Heart right ventricle (tissue), 16 donors: ENCODE measurements at regions not wholly inside any gene's neighbourhood (a gene's known extent, or its start where the extent isn't known, plus 50 kb on each side); places are given as distances from the start of the nearest gene placed in this dataset.

Experiments used
- ATAC-seq, 8 donors: fragments of 200-7000 bp; cut with Tn5 transposase; one replicate each; pipeline ENCODE4 v1.9.1; 2020; ENCODE audit warnings: mild to moderate bottlenecking in 8 of 8, moderate library complexity in 8 of 8, moderate number of reproducible peaks in 1 of 8
- DNase-seq, 2 donors: peaks; one replicate each; pipeline ENCODE4 v3.0.0-alpha.2; 2020
- H3K27ac ChIP-seq, 10 donors: fragments of 200-600 bp; sonication (generic) in 2 of 10; one replicate each; pipeline versions ENCODE4 v1.5.0 to v1.8.0; 2020 to 2022; ENCODE audit warnings: mild to moderate bottlenecking in 3 of 10
- H3K27me3 ChIP-seq, 7 donors: fragments of 200-600 bp; one replicate each; pipeline ENCODE4 v1.8.0; 2021 to 2022; ENCODE audit warnings: mild to moderate bottlenecking in 2 of 7
- H3K36me3 ChIP-seq, 9 donors: fragments of 200-600 bp; sonication (generic) in 1 of 9; one replicate each; pipeline versions ENCODE4 v1.5.0 to v1.8.0; 2020 to 2022; ENCODE audit warnings: mild to moderate bottlenecking in 2 of 9
- H3K4me1 ChIP-seq, 9 donors: fragments of 200-600 bp; sonication (generic) in 1 of 9; one replicate each; pipeline versions ENCODE4 v1.5.0 to v1.8.0; 2020 to 2022; ENCODE audit warnings: mild to moderate bottlenecking in 4 of 9
- H3K4me3 ChIP-seq, 10 donors: fragments of 200-600 bp; sonication (generic) in 2 of 10; one replicate each; pipeline versions ENCODE4 v1.5.0 to v1.8.0; 2020 to 2022; ENCODE audit warnings: mild to moderate bottlenecking in 7 of 10, moderate library complexity in 2 of 10
- H3K9me3 ChIP-seq, 11 donors: fragments of 200-600 bp in 10 of 11; sonication (generic) in 2 of 11; one replicate each; pipeline versions ENCODE4 v1.5.0 to v1.8.0; 2013 to 2022; ENCODE audit warnings: mild to moderate bottlenecking in 2 of 11, control low read depth in 1 of 11, moderate library complexity in 1 of 11
- WGBS, 2 donors: extraction: QIAGEN DNeasy Blood & Tissue Kit; methylation state at CpG; one replicate each; pipeline ENCODE4 v1.1.7; 2013; ENCODE audit warnings: inconsistent platforms in 1 of 2; 5-methylcytosine and 5-hydroxymethylcytosine counted together
- intact Hi-C, 10 donors: fragments of 100-400 bp; cut with DNase I; formaldehyde crosslinking; loops; one replicate each; pipeline versions ENCODE4 v1.11.1 to v1.14.2; 2022
- TF ChIP-seq, protein P1 (sequence below), 9 donors: fragments of 200-600 bp; sonication (generic) in 2 of 9; IDR thresholded peaks; one replicate each; pipeline versions ENCODE4 v1.5.0 to v1.8.0; 2021 to 2022; ENCODE audit warnings: antibody characterized with exemption in 9 of 9, mild to moderate bottlenecking in 5 of 9, moderate library complexity in 1 of 9
- donor health status: Arrhythmogenic right ventricular cardiomyopathy.
- donor health status: ischemic (EF 13 %, LVEDD 7.1; RV severe dilation, severe dysfunction).
- donor health status: healthy with polysubstance abuse.
- donor health status: DM: no; HTN: yes; CAD: no.
- donor health status: DM: no; HTN: no; CAD: no.
- donor health status: ischemic (EF 25% LVEDD 6.9; RV normal size, moderate dysfunction).
- donor health status: ischemic (EF 25% LVEDD 5.7; RV mildly dilated, moderate dysfunction).
- donor health status: healthy.
- donor health status: DM: yes; HTN: yes; CAD: no.
- donor health status: Ischemic cardiomyopathy.
- donor health status: ischemic (EF 35%, LVEDD 5.7; RV mildly dilated, moderate dysfunction).
- donor health status: nonischemic (EF 11% LVEDD 7.7; RV severe dilation, severe dysfunction).
- donor health status: DM: yes; HTN: yes; CAD: no.
- donor health status: PGD.
- donor health status: ischemic (EF 29% LVEDD 5.4; RV normal size, mild dysfunction).
- donor health status: nonischemic (EF 23%, LVEDD 6.1; RV moderate dilation, normal function).

DNA sequence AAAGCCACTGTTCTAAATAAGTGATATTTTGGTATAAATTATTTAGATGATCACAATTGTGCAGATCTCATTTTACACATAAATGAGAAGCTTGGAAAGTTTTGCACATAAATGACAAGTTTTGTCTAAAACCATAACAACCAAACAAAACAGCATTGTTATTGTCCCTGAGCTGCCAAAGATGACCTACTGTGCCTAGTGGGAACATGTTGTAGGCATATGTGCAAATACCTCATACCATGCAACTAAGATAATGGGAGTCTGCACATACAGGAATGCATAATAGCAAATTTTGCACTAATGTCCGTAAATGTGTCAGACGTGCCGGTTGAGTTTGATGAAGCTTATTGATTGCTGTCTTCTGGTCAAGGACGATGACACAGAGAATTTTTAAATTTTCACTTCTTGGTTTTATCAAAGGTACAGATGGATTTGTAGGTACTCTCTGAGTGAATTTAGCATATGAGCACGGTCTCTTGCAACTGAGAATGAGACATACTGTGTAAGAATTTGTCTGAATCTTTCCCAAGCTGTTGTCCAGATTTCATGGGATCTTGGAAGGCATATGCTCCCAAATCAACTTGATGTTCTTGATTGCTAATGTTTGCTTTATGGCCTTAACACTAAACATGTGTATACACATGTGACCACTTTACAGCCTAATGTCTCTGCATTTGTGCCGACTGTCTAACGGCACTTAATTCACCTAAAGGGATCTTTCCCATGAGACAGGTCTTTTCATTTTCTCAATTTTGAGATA lies 1133.5 kb downstream of the FAT4 start:
- H3K36me3 ChIP-seq = no peaks in the 10 kb centered on the region
- peaks cover 0 to 3% (median 0%) of the 10 kb centered on the region in 11 donors for H3K9me3 ChIP-seq
- no peak overlapping the region for H3K4me3 ChIP-seq
- 78 to 80% methylated on average over 7 of the region's 7 CpGs for WGBS, 2 donors
- intact Hi-C loops = no loop called here
- H3K27ac ChIP-seq = no peak overlapping the region
- peaks cover 0 to 9% (median 0%) of the 10 kb centered on the region in 9 donors for H3K4me1 ChIP-seq
- H3K27me3 ChIP-seq = no peaks in the 10 kb centered on the region
- TF ChIP-seq, protein P1, sequence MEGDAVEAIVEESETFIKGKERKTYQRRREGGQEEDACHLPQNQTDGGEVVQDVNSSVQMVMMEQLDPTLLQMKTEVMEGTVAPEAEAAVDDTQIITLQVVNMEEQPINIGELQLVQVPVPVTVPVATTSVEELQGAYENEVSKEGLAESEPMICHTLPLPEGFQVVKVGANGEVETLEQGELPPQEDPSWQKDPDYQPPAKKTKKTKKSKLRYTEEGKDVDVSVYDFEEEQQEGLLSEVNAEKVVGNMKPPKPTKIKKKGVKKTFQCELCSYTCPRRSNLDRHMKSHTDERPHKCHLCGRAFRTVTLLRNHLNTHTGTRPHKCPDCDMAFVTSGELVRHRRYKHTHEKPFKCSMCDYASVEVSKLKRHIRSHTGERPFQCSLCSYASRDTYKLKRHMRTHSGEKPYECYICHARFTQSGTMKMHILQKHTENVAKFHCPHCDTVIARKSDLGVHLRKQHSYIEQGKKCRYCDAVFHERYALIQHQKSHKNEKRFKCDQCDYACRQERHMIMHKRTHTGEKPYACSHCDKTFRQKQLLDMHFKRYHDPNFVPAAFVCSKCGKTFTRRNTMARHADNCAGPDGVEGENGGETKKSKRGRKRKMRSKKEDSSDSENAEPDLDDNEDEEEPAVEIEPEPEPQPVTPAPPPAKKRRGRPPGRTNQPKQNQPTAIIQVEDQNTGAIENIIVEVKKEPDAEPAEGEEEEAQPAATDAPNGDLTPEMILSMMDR (IDR thresholded peaks at IDR 0.05) = no peak
- ATAC-seq (peak in 1 of 8 donors; percentile 40), DNase-seq (no peak)

DNA sequence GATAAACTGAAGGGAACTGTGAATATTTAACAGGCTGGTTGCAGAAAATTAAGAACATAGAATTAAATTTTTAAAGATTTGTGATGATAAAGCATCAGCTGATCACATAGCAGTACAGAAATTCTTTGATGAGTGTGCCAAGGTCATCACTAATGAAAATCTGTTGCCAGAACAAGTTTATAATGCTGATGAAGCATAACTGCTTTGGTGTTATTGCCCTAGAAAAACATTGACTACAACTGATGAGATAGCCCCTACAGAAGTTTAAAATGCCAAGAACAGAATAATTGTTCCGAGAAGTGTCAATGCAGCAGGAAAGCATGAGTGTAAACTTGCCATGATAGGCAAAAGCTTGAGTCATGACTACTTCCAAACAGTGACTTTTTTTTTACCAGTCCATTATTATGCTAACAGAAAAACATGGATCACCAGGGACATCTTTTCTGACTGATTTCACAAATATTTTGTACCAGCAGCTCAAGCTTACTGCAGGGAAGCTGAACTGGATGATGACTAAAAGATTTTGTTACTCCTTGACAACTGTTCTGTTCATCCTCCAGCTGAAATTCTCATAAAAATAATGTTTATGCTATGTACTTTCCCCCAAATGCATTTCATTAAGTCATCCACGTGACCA lies 1136.6 kb downstream of the FAT4 start:
- ATAC-seq = no peak
- no peak for DNase-seq
- peaks cover 0 to 9% (median 0%) of the 10 kb centered on the region in 9 donors for H3K4me1 ChIP-seq
- H3K4me3 ChIP-seq = no peak overlapping the region
- H3K36me3 ChIP-seq = no peaks in the 10 kb centered on the region
- no peaks in the 10 kb centered on the region for H3K27me3 ChIP-seq
- H3K27ac ChIP-seq = no peak overlapping the region
- TF ChIP-seq, protein P1 (IDR thresholded peaks at IDR 0.05) = no peak
- 79 to 88% methylated on average over 2 of the region's 2 CpGs for WGBS, 2 donors
- peaks cover 0 to 3% (median 0%) of the 10 kb centered on the region in 11 donors for H3K9me3 ChIP-seq
- intact Hi-C loops = no loop called here

DNA sequence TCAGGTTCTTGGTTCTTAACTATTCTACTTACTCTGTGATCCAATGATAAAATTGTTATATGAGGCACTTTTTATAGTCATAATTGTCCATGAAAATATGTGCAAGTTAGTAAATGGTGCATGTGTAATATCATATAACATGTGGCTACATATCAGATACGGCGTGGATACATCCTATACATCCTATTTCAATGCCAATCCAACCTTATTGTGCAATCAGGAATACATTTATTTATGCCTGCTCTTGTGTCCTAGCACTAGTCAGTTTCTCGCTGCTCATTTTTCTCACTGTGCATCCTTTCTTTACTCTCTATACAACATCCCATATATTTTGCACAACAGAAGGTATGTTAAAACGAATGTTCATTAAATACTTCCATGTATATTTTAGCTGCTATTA lies 1141.1 kb downstream of the FAT4 start:
- WGBS, 2 donors = 75 to 96% methylated on average over 4 of the region's 4 CpGs
- ATAC-seq = no peak
- H3K27me3 ChIP-seq = no peaks in the 10 kb centered on the region
- no peak for DNase-seq
- no peaks in the 10 kb centered on the region for H3K36me3 ChIP-seq
- H3K4me3 ChIP-seq = no peak overlapping the region
- no peaks in the 10 kb centered on the region for H3K4me1 ChIP-seq
- H3K27ac ChIP-seq = no peak overlapping the region
- TF ChIP-seq, protein P1 (IDR thresholded peaks at IDR 0.05) = no peak
- intact Hi-C loops = no loop called here
- no peaks in the 10 kb centered on the region for H3K9me3 ChIP-seq

DNA sequence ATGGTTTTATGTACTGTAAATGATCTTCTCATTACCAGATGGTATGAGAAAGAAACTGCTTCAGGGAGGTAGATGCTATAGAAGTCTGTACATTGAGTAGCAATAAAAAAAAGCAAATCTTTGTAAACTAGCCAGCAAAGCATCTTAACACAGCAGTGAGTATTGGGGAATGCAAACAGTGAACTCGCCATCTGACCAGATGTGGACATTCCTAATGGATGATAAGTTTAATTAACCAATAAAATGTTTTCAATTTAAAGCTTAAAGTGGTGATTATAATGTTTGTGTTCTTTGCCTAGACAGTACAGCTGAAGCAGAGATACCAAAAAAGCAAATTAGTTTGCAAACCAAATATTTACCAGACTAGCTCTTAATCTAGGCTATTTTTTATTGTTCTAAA lies 1144.2 kb downstream of the FAT4 start:
- ATAC-seq = no peak
- Histone ChIP-seq H3K9me3 (no peaks in the 10 kb centered on the region), H3K27ac (no peak overlapping the region), H3K36me3 (no peaks in the 10 kb centered on the region), H3K27me3 (no peaks in the 10 kb centered on the region), H3K4me1 (no peaks in the 10 kb centered on the region), H3K4me3 (no peak overlapping the region)
- no peak for DNase-seq
- TF ChIP-seq, protein P1 (IDR thresholded peaks at IDR 0.05) = no peak
- intact Hi-C loops = no loop called here
- 78 to 87% methylated on average over 1 of the region's 1 CpG for WGBS, 2 donors
